ENCODE measurements at regions not wholly inside any gene's neighbourhood (a gene's known extent, or its start where the extent isn't known, plus 50 kb on each side); places are given as distances from the start of the nearest gene placed in this dataset.
"Not testable (repeated sequence)": the region's sequence is repeated elsewhere in the genome, so short reads cannot be mapped to it uniquely, and the experiment has no call there.

DNA sequence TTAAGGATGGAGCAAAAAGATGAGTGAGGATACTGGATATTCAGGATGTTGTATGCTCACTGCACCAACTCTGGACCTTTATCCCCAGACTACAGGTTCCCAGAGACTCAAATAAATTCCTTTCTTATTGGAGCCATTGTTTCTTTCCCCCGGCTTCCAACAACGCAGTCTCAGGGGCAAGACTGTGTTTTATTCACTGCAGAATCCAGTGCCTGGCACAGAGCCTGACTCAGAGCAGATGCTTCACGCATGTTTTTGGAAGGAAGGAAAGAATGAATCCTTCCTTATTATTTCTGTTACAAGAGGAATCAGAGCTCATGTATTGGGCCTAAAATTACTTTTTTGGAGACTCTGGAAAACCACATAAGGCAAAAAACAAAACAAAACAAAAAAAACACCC is 96.0 kb upstream of the VGLL4 start:
- DNase-seq = no peak

DNA sequence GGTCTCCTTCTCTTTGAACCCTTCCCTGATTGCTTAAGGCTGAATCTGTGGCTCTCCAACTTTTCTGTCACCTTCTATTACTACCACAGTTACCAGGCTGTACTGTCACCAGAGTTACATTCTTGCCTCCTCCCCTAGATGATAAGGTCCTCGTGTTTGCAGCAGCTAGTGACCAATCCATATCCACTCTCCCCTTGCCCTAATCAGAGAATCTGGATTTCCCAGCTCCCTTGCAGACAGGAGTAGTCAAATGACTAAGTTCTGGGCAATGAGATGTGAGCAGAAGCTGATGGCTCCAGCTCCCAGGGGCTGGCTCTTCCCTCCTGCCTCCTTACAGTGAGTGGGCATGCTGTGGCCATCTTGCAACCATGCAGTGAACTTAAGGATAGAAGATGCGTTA is 95.4 kb upstream of the VGLL4 start:
- DNase-seq = no peak

DNA sequence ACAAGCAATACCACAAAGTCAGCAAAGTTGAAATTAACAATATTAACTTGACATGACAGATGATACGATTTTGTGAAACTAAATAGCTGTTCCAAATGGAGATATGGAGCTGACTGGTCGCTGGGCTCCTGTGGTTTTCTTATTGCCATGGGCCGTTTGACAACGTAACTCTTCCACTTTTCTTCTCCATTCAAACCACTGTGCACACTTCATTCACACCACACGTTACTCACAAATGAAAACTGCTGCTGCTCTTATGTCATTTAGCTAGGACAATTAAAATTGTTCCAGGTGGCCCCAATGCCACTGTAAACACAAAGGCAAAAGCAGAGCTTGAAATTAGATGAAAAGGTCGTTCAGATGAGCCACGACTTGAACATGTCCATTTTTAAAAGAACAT is 94.0 kb upstream of the VGLL4 start:
- no peak for DNase-seq

DNA sequence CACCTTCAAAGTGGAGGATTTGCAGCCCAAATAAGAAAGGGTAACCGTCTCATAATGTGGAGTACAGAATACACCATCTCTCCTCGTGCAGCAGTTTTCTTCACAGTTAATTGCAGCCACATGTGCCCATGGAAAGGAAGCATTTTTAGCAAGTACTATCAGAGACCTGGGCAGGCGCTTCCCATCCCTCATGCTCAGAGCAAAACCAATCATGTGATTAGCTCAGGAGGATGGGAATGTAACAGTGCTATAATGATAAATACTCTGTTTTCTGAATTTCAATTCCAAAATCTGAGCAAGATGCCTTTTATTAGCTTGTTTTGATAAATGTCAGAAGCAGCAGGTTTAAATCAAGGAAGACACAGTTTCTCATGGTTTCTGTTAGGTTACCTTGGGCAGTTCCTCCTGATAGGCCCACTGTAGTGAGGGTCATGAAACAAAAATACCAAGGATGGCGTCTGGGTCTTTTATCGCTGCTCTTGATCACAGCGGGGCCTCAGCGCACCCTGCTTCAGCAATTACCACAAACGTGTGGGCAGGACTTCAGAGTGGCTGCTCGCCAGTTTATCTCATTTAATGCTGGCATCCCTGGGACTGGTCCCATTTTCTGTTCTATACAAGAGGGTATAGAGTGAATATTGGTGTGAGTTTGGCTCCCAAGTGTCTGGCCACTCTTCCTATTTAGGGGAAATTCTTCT is 92.6 kb upstream of the VGLL4 start:
- DNase-seq = no peak

GRCh38 chr3:11735638-11736037 is 91.9 kb upstream of the VGLL4 start:
- no peak for DNase-seq

- not testable (repeated sequence) for DNase-seq
These were observed 91.4 kb upstream of the VGLL4 start for GRCh38 chr3:11735111-11735510.

- no peak for DNase-seq
These were observed 90.2 kb upstream of the VGLL4 start for GRCh38 chr3:11733914-11734313.

GRCh38 chr3:11727207-11727606 is 83.5 kb upstream of the VGLL4 start:
- DNase-seq = no peak

DNA sequence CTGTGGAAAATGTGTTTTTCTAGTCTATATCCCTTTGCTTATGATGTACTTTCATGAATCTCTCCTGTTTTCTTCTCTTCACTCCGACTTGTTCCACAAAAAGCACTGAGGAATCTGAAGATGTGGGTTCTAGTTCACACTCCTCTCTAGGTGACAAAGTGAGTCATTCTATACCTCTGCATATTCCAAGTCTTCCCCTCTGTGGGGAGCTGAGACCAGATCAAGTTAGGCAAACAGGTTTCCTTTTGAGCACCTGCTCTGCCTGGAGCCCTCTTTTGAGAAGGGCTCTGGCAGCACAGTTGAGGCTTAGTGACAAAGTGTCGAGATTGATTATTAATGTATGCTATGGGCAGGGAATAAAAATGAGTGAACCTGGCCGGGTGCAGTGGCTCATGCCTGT is 82.4 kb upstream of the VGLL4 start:
- no peak for DNase-seq

DNA sequence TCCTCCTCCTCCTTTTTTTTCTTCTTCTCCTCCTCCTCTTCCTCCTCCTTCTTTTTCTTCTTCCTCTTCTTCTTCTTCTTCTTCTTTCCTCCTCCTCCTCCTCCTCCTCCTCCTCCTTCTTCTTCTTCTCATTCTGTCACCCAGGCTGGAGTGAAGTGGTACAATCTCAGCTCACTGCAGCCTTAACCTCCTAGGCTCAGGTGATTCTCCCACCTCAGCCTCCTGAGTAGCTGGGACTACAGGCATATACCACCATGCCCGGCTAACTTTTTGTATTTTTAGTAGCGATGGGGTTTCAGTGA is 81.6 kb upstream of the VGLL4 start:
- DNase-seq = not testable (repeated sequence)

- no peak for DNase-seq
These were observed 81.1 kb upstream of the VGLL4 start for GRCh38 chr3:11724615-11725339.

- no peak for DNase-seq
These were observed 77.8 kb upstream of the VGLL4 start for GRCh38 chr3:11721479-11721878.

GRCh38 chr3:11720917-11721411 is 77.2 kb upstream of the VGLL4 start:
- no peak for DNase-seq

DNA sequence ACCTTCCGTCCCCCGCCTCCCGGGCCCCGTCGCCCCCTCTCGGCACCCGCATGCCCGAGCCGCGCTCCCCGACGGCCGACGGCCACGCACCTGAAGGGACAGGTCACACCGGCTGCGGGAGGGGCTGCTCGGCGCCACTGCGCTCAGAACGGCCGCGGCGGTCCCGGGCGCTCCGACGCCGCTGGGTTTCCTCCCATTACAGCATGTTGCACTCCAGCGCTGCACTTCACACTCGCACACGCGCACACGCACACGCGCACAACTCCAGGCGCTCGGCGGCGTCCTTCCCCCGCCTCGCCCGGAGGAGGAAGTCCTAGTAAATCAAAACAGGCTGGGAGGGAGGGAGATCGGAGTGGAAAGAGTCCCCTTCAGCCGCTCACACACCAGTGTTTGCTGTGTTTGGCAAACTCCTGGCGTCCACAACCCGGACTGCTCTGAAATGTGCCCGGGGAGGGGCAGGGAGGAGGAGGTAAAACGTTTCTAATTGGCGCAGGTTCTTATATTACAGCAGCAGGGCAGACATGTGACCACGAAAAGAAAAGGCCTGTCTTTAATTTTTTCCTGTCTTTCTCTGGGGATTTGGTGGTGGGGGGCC is 76.7 kb upstream of the VGLL4 start:
- peak; percentile 39 to 49 for DNase-seq

GRCh38 chr3:11719406-11720303 is 75.9 kb upstream of the VGLL4 start:
- peak; percentile 77 for DNase-seq

DNA sequence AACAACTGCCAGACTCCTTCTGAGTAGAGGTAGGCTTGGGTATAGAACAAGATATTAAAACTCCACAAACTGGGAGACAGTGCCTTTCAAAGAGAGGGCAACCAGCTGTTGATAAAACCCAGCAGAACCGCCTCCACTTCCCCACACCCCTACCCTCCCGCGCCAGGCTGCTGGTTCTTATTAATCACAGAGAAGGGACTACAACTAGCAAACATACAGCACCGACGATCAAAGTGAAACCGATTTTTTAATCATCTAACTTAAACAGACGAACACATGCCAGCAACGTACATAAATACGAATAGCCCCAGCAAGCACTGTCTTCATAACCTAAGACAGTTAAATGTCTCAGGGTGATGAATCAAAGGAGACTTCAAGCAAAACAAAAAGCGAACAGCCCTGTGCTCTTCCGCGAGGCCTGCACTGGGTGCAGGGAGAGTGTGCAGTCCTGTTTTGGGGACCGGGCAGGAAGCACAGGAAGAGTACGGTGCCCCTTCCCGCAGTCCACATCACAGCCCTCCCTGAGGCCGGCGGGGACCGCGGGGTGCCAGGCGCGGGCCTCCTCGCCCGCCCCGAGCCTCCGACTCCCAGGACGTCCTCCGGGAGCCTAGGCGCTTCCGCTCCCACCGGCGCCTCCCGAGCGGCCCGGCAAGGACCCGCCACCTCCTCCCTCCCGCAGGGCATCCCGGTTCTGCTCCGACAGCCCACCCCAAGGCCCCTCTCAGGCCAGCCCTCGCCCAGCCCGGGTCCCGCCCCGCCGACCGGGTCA is 75.1 kb upstream of the VGLL4 start:
- DNase-seq = peak; percentile 56

DNA sequence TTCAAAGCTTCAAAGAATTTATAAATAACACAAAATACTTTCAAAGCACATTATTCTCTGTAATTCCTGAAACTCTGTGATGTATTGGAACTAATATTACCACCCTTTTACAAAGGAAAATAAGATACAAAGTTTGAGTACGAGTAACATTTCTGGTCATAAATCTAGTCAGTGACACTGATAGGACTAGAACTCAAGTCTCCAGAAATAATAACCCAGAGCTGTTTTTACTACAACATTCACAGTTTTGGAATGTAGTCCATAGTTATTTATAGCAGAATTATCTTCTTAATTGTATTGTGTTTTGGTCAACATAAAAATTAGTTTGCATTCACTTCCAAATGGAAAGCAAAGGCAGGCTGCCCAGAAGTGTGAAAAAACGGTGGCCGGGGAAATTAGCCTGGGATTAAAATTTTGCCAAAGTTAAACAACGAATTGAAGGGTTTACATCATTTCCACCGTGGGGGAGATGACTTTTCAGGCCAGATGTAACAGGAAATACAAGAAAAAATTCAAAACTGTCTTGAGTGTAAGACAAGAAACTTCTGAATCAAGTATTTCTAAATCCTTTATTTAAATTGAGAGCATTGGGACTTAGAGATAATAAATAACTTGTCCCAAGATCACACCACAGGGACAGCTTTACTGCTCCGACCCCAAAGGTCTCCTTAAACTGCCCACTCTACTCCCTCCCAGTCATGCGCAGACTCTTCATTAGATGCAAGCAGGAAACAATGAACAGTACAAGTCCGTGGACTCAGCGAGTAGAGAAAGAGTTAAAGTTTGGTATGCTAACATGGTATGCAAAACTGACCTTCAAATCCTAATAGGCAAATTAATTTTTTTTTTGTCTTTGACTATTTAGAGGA is 74.3 kb upstream of the VGLL4 start:
- DNase-seq = no peak

- no peak for DNase-seq
These were observed 73.6 kb upstream of the VGLL4 start for GRCh38 chr3:11717301-11717700.

GRCh38 chr3:11716573-11717290 is 73.0 kb upstream of the VGLL4 start:
- no peak for DNase-seq

DNA sequence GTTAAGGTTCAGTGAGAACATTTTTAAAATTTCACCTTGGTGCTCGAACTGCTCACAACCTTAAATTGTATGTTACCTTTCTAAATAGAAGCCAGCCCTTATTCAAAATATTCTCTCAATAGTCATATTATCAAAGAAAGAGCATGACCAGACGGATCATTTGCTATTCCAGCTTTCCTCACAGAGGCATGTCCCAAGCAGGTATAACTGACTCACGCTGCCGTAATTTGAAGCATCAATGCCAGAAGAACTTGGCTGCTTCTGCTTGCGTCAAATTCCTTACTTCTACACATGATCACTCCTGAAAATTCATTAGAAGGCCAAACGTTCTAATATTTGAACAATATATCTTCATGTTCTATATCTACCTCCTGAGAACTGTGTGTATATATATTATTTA is 69.5 kb upstream of the VGLL4 start:
- no peak for DNase-seq

DNA sequence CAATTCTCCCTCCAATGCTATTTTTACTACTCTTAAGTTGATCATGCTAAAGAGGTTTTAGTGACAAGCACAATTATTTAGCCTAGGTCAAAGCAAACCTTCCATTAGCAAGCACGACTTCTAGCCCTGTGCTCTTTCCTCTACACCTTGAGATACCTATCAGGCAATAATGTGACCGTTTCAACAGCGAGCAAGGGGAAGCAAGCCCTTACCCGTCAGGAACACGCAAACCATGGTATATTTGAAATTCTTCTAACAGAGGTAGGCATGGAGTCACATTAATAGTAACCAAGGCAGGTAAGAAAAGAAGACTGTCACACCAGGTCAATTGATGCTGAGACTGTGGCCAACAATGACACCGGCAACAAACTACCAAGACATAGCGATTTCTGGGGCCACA is 68.9 kb upstream of the VGLL4 start:
- no peak for DNase-seq
